IPS-NIHi7 (cell line): ENCODE measurements at regions not wholly inside any gene's neighbourhood (a gene's known extent, or its start where the extent isn't known, plus 50 kb on each side); places are given as distances from the start of the nearest gene placed in this dataset.
A peak's percentile ranks its signal among the peaks of the same experiment; 100 is the strongest.
"Not testable (repeated sequence)": the region's sequence is repeated elsewhere in the genome, so short reads cannot be mapped to it uniquely, and the experiment has no call there.

Source experiments
- DNase-seq: peaks from one replicate; pipeline ENCODE4 v3.0.0; 2012; ENCODE audit warnings: mixed read lengths; ENCODE audit errors: extremely low spot score

DNA sequence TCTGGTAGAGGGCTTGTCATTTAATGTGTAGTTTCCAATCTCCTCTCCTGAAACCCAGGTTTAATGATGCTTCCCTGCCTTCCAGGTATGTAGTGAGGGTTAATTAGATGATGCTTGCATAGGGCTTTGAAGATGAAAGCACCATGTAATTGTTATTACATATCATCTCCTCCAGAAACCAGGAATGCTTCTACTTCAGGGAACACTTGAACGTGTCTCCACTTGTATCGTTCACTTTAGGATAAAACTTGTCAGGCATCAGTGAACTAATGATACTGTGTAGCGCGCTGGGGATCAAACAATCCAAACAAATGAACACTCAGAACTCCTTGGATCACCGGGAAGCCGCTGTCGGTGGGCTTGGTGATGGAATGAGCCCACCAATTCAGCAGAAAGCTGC is 260.9 kb upstream of the FZD8 start:
- DNase-seq, result no peak

DNA sequence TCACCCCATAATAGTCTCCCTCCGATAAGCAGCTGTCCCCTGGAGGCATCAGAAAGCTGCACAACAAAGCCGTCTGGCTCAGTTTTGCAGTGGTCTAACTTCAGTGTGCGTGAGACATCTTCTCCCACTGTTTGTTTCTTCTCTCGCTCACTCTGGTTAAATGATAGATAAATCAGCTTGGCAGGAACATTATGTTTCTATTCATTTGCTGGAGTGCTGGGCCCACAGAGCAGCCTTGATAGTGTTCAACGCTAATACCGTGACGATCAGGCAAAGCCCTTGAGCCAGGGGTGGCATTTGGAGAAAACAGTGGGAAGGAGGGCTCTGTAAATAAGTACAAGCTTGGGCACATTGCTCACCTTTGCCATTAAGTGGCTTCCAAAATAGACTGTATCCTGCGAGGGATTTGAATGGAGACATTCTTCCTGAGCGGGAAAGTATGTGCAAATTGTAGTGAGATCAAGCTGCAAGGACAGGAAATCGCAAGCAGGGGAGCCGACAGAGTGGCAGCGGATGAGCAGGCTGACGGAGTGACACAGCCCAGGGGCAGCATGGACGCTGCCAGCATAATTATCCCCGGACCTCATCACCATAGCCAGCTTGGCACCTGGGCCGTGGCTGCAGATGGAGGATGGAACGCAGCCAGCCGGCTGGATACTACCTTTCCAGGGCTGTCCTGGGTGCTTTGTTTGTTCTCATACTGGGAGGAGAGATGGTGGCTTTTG is 256.8 kb upstream of the FZD8 start:
- DNase-seq, result no peak

- DNase-seq, result no peak
Measured at GRCh38 chr10:35896001-35896400, 253.9 kb upstream of the FZD8 start.

DNA sequence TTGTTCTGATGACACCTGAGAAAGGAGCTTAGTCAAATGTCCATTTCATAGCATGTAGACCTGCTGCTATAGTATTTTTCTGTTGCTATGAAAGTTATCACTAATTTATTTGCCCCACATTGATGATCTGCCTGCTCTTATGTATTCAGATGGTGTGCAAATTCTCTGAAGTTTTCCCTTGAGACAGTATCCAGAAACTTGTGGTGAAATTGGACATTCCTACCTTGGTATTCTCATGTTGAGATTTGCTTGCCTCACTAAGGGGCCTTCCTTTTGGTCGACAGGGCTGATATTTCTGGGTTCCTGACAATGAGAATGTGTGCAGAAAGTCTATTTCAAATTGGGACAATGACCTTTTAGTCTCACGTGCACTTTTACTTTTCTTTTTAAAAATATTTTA is 253.2 kb upstream of the FZD8 start:
- DNase-seq, result no peak

GRCh38 chr10:35892526-35892925 is 250.4 kb upstream of the FZD8 start:
- no peak for DNase-seq

- no peak for DNase-seq
Measured at GRCh38 chr10:35890676-35891495, 248.8 kb upstream of the FZD8 start.

- no peak for DNase-seq
Measured at GRCh38 chr10:35889971-35890675, 248.0 kb upstream of the FZD8 start.

DNA sequence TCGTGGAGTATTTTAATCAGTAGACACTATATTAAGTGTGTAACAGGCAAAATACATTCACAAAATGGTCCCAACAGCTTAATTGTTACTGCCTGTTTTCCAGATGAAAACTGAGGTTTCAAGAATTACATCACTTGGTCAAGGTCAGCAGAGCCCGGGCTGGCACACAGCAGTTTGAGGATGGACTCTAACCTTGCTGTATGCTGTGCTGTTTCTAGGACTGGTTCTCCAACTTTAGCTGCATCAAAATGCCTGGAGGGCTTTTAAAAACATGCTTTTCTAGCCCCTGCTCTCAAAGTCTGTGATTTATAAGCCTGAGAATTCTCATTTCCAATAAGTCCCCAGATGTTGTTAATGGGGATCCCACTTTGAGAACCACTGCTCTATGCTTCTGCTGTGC is 247.1 kb upstream of the FZD8 start:
- no peak for DNase-seq

DNA sequence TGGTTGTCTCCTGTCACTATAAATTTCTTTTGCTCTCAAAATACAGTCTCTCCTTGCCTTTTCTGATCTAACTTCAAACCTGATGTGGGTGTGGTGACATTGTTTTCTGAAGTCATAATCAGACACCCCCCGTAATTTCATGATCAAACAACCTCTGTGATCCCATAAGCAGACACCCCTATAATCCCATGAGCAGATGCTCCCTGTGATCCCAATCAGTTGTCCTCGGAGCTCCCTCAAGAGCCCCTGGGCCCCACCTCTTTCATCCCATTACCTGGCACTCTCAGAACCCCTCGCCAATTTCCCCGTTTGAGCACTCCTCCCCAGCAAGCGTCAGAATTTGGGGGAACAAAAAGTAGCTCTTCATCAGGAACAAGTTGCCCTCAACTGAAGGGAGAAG is 246.3 kb upstream of the FZD8 start:
- DNase-seq, result no peak

GRCh38 chr10:35887685-35888084 is 245.6 kb upstream of the FZD8 start:
- DNase-seq, result no peak

DNA sequence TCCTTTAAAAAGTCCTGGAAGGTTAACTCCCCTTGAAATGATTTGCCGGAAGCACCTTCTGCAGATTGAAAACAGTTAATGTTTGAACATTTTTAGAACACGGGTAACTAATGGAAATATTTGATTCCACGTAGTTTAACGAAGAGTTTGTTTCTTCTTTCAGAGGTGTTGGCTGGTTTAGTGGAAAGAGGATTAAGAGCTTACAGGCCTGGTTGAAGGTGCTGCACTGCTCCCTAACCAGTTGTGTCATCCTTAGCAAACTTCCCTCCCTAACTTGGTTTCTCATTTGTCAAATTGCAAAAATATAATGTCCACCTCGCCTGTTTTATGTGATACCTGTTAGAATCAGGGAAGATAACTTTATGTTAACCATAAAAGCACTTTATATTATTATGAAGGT is 243.0 kb upstream of the FZD8 start:
- DNase-seq, result no peak

GRCh38 chr10:35884657-35885071 is 242.6 kb upstream of the FZD8 start:
- peak; percentile 50 for DNase-seq

DNA sequence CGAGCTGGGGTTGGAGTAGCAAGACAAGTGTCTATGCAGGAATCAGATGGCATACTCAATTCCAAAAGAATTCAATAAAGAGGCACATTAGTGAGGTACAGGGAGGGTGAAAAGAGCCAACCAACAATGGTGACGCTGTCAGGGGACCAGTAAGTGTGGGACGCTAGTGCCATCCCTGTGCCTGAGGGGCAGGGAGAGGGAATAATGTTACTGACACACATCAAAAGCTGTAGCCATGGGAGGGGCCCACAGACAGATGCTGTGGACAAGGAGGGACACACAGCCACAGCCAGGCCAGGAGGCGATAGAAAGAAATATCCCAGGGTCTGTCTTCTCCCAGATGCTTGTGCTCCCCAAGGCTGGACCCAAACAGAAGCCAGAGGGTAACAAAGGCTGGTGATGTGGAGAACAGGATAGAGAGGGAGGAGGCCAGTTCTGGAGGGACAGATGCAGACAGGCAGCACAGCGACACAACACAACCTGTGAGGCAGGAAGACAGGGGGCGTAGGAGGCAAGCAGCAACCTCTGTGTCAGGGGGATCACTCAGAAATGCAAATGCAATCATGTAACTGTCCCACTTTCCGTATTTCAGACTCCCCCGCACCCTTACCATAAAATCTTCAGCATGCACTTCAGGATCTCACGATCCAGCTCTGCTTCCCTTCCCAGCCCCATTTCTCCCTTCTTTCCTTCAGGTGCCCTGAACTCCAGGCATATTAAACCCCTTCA is 240.5 kb upstream of the FZD8 start:
- peak; percentile 59 for DNase-seq

GRCh38 chr10:35881320-35881719 is 239.2 kb upstream of the FZD8 start:
- no peak for DNase-seq

GRCh38 chr10:35876248-35876647 is 234.2 kb upstream of the FZD8 start:
- no peak for DNase-seq

DNA sequence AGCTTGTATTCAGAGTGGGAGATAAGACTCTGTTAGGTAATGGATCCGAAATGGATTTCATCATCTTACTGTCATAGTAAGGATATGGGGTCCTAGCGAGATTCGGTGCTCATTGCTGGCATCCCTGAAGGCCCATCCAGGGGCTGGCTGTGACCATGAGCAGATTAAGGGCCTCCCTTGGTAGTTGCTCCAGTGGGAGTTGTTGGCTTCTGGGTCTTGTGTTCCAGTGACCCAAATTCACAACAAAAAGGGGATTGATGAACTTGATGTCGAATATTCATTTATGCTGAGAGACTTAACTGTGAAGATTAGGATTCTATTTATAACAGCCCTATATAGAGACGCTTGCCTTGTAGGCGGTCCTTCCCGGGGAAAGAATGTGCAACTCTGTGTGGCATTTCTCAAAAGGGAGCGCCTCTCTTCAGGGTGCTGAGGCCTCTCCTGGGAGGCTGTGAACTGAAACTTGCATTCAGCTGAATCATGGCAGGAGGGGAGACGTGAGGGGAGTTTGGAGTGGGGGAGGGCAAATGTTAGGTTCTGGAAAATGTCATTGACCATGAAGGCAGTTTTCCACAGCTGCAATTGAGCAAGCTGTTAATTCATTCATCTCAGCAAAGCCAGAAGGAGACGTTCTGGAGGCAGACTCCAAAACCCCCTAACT is 233.1 kb upstream of the FZD8 start:
- DNase-seq, result no peak

DNA sequence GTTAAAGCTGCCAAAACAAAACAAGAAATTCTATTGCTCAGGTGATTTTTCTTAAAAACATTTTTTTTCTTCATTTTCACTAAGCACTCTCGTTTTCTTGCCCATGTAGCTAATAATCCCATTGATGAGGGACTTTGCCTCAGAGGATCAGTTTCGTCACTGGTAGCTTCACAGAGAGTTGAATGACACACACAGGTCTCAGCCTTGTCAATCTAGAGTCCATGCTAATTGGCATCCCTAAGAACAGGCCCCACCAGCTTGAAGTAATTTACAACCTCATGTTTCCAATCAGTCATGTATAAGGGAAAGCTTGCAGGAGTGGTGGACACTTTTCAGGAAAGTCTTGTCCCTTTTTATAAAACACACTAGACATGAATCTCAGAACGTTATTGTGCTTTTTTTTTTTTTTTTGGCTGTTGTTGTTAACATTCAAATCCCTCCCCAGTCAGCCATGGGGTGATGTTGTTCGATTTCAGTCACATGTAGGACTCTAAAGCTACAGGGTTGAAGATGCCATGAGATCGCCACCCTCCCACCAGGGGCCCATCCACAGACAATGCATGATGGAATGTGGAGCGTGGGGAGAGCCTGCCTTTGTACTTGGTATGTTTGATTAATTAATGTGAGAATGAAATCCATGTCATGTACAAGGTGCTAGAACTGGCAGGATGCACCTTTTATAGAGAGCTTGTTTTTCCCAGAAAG is 232.4 kb upstream of the FZD8 start:
- DNase-seq, result no peak

DNA sequence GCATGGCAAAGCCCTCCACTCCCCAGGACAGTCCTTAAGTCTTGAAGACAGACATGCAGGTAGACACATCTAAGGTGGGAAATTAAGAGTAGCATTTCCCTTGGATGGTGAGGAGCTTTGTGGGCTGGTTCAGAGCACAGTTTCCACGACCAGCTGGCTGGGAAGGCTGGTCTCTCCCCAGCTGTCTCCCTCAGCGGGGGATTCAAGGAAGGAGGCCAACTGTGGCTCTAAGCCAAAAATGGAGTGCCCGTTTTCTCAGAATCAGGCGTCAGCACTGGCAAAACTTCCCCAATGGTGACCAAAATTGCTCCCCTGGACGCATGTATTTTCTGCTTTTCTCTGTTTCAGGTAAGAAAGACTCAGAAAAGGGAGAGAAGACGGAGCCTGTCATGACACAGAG is 230.6 kb upstream of the FZD8 start:
- DNase-seq, result no peak

DNA sequence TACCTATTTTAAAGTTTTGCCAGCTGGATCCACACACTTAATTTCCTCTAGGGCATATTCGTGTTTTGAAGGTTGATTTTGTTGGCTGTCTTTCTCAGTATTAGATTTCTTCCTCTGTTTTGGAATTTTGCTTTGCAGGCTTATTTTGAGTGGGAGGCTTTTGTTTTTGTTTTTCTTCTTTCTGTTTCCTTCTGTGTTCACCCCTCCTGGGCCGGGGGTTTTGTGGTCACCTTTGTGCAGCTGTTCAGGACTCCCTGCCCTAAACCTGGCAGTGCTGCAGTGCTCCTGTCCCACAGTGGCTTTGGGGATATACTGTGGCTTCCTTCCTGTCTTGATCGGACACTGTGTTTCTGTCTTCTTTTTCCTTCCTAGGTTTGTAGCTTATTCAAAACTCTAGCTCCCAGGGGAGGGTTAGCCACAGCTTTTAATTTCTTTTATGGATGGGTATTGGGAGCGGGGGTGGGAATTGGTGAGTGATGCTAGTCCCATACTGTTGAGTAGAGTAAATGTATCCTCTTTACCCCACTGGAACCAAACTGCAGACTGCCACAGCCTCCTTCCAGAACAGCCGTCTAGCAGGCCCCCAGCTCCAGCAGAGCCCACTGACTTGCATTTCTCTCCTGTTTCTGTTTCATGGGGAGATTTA is 228.7 kb upstream of the FZD8 start:
- no peak for DNase-seq

GRCh38 chr10:35858676-35859283 is 216.7 kb upstream of the FZD8 start:
- not testable (repeated sequence) for DNase-seq
